SHP77 treated with DMSO at 0.1 percent for 48 hours (cell line): ENCODE measurements at regions not wholly inside any gene's neighbourhood (a gene's known extent, or its start where the extent isn't known, plus 50 kb on each side); places are given as distances from the start of the nearest gene placed in this dataset.
A peak's percentile ranks its signal among the peaks of the same experiment; 100 is the strongest.
"Not testable (repeated sequence)": the region's sequence is repeated elsewhere in the genome, so short reads cannot be mapped to it uniquely, and the experiment has no call there.

Source experiments
- DNase-seq: peaks from one replicate; lab custom pipeline; 2025; lab: John Stamatoyannopoulos, UW

DNA sequence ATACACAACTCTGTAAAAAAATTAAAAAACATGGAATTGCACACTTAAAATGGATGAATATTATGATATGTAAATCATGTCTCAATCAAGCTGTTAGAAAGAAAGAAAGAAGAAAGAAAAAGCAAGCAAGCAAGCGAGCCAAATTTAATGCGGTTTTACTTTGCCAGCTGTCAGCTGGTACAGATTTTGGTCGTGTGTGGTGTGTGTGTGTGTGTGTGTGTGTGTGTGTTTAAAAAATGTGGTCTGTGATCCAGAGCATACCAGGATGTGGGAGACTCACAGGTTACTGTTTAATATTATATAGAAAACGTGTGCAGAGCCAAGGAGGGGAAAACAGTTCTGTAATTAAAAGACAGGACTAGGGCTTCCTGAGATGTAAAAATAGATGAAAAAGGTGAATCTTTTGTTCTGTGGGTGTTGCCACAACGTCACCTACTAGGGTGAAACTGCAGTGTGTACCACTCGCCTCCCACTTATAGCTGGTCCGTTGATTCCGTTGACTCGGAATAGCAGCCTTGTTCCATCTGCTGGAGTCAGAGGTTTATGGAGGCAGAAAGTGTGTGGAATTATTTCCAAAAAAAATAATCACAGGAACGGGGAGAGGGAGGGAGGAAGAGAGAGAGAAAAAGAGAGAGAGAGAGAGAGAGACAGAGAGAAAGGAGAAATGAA lies 197.7 kb downstream of the BCAS1 start:
- DNase-seq = no peak

GRCh38 chr20:53872081-53872541 lies 198.3 kb downstream of the BCAS1 start:
- DNase-seq = no peak

DNA sequence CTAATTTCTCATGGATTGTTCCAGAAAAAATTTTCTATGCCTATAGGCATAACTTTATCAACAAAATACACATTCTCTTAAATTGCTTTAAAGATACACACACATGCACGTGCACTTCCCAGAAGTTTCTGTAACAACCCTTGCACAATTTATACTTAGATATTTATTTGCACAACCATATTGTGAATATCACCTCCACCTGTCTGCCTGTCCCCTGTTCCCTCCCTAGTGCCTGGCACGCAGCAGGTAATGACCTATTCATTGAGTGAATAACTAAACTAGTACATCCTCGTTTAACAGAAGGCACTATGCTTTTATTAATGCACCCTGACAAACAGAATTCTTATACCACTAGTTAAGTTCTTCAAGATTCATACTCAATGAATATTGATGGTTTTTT lies 198.9 kb downstream of the BCAS1 start:
- DNase-seq = no peak

DNA sequence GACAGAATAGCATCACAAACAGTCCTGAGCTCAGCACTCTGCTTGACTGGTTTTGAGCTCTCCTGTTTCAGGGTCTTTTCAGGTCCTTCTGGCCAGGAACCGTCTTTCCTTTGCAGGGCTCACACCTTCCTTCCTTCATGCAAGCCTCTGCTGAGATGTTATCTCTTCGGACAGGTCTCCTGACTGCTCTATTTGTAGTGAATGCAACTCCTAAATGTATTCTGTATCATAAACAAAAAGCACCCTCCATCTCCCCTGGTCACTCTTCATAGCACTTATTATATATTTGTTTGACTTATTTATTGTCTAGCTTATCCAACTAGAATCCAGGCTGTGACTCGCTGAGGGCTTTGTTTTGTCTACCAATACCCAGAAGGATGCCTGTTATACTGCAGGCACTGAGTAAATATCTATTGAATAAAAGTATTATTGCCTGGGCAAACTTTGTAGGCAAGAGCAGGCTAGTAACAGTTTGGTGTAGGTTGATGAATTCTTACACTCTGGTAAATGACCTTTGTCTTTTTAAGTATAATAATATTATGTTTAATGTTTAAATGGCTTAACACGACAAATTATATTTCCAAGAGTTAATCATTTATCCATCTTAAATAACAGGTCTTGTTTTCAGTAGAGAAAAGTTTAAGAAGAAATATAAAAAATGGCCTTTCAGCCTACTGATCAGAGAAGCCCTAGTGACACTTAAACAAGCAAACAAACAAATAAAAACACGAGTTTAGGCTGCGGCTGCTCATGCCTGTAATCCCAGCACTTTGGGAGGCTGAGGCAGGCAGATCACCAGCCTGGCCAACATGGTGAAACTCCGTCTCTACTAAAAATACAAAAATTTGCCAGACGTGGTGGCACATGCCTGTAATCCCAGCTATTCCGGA lies 199.7 kb downstream of the BCAS1 start:
- DNase-seq = no peak

GRCh38 chr20:53869466-53870258 lies 200.7 kb downstream of the BCAS1 start:
- DNase-seq = peak; percentile 66

DNA sequence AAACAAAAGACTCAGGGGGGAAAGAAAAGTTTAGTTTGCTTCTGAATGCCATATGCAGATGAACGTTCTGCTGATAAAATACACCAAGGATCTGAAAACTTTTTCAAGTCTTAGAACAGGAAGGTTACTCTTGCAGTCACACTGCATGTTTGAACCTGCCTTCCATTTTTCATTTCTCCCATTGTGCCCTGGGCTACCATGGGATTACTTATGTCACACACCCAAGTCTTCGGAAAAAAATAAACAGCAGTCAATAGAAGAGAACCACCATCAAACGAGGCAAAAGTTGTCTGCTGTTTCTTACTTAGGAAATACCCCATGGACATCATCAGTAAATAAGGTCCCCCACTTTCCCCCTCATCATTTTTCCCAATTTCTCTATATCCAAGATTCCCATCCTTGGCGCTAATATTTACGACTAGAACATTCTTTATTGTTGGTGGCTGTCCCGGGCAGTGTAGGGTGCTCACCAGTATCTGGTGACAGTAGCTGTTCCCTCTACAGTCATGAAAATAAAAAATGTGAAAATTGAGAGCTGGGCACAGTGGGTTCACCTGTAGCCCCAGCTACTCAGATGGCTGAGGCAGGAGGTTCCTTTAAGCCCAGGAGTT lies 202.5 kb downstream of the BCAS1 start:
- no peak for DNase-seq

GRCh38 chr20:53866794-53867740 lies 203.3 kb downstream of the BCAS1 start:
- DNase-seq = no peak

DNA sequence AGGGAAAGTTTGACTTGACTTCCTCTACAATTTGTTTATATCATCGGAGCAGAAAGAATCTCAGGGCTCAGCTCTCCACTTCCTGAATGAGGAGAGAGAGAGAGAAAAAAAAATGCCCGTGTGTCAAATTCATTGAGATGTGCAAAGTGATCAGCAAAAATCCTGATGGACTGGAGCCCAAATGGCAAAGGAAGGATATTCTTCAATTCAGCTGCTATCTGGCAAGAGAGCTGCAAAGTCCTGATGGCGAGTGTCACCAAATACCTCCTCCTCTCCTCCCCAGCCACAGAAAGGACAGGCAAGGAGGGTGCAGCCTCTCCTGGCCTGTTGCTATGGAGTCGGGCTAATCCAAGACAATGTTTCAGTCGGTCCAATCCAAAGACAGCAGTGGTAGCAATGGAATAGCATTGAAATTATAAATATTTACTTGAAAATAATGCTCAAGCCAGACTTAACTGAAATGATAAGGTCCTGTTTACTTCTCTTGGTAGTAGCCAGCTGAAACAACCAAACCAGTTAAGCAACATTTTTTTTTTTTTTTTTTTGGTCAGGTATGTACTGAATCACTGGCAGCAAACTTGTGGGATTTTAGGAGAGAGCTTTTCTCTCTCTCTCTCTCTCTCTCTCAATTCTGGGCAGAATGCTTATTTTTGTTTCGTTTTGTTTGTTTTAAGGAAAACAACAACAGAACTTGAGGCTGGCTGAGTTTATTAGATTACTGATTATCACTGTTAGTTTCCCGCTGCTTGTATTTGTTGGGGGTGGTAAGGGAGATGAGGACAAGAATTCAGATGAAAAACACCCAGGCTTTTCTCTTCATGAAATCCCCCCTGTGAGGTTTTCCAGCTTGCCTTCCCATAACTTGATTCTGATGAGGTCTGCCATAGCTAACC lies 204.2 kb downstream of the BCAS1 start:
- DNase-seq = no peak

GRCh38 chr20:53864765-53865683 lies 205.4 kb downstream of the BCAS1 start:
- not testable (repeated sequence) for DNase-seq

DNA sequence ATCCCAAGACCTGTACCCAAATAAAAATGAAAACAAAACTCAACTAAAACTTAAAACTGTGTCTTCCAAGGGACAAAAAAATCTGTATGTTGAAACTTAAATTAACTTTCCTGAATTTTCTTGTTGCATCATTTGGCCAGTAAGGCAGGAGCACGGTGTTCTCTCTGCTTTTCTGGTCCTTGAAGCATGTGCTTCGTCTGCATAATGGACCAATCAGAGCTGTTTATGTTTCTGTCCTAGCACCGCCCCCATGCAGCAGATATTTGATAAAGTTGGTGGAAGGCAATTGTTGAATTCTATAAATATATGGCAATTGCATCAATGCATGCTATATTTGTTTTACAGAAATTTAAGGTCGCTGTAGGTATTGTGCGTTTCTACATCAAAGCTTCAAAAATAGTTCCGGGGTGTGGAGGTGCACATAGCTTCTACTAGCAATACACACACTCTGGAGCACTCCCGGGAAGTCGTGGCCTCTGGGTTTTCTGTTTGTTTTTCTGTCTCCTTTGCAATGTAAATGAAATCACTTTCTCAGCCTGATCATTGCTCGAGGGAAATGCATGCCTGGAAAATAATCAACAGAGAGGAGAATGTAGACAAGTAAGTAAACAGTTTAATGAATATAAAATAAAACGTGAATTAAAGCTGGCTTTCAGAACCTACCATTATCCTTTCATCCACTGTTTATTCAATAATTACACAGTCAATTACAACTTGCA lies 206.3 kb downstream of the BCAS1 start:
- not testable (repeated sequence) for DNase-seq

- not testable (repeated sequence) for DNase-seq
These were observed 206.9 kb downstream of the BCAS1 start for GRCh38 chr20:53863535-53863922.

DNA sequence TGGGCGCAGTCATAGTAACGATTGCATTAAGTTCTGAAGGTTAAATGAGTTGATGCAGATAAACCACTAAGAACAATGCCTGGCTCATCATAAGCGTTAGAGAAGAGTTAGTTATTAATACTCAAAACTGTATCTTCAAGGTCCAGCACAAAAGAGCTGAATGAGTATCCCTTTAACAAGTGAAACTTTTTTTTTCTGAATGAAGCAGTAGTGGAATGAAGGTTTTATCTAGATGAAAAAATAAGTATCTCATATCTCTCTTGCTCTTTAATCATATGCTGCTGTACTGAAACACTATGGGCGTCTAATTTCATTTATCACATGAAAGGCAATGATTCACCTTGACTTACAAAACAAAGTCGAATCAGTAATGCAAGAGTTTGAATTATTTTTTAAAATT lies 207.4 kb downstream of the BCAS1 start:
- DNase-seq = not testable (repeated sequence)

GRCh38 chr20:53862490-53862889 lies 207.9 kb downstream of the BCAS1 start:
- not testable (repeated sequence) for DNase-seq

DNA sequence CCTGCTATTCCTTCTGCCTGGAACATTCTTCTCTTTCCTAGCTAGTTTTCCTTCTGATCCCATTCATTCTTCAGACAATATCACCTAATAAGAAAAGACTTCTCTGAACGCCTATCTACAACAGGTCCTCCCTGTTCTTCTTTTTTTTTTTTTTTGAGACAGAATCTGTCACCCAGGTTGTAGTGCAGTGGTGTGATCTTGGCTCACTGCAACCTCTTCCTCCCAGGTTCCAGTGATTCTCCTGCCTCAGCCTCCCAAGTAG lies 208.3 kb downstream of the BCAS1 start:
- DNase-seq = not testable (repeated sequence)

DNA sequence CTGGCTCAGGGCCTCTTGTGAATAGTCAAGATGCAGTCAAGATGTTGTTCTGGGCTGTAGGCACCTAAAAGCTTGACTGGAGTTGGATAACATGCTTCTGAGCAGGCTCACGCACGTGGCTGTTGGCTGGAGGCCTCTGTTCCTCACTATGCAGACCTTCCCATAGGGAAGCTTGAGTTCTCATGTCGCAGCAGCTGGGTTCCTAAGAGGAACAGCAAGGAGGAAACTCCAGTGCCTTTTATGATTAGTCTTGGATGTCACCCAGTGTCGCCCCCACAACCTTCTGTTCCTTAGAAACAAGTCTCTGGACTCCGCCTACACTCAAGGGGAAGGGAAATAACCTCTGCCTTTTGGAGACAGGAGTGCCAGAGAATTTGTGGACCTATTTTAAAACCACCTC lies 210.7 kb downstream of the BCAS1 start:
- DNase-seq = no peak

- DNase-seq = not testable (repeated sequence)
These were observed 211.4 kb downstream of the BCAS1 start for GRCh38 chr20:53859009-53859408.

- not testable (repeated sequence) for DNase-seq
These were observed 211.9 kb downstream of the BCAS1 start for GRCh38 chr20:53858516-53858915.

DNA sequence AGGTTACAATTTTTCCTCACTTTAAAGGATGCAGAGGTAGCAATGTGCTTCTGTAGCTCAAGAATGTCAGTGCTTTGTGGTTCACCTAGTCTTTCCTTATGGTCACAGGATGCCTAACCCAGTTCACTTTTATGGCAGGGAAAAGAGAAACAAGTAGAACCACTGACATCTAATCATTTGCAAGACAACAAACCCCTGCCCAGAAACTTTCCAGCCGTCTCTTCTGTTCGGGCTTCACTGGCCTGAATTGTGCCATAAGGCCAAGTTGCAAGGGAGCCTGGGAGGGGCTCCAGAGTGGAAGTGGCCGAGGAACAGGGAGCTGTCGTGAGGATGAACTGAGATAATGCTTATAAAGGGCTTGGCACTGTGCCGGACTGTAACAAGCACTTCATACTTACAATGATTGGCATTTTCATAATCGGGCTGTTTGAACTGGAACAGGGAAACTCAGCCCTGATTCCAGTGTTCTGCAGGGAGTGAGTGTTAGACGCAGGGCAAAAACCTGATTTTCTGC lies 212.6 kb downstream of the BCAS1 start:
- DNase-seq = no peak
